DMS114 treated with DMSO at 0.1 percent for 48 hours (cell line): ENCODE measurements at regions not wholly inside any gene's neighbourhood (a gene's known extent, or its start where the extent isn't known, plus 50 kb on each side); places are given as distances from the start of the nearest gene placed in this dataset.

Experiments used
- DNase-seq: peaks from one replicate; lab custom pipeline; 2025; ENCODE audit not compliant: unreplicated experiment; lab: John Stamatoyannopoulos, UW

DNA sequence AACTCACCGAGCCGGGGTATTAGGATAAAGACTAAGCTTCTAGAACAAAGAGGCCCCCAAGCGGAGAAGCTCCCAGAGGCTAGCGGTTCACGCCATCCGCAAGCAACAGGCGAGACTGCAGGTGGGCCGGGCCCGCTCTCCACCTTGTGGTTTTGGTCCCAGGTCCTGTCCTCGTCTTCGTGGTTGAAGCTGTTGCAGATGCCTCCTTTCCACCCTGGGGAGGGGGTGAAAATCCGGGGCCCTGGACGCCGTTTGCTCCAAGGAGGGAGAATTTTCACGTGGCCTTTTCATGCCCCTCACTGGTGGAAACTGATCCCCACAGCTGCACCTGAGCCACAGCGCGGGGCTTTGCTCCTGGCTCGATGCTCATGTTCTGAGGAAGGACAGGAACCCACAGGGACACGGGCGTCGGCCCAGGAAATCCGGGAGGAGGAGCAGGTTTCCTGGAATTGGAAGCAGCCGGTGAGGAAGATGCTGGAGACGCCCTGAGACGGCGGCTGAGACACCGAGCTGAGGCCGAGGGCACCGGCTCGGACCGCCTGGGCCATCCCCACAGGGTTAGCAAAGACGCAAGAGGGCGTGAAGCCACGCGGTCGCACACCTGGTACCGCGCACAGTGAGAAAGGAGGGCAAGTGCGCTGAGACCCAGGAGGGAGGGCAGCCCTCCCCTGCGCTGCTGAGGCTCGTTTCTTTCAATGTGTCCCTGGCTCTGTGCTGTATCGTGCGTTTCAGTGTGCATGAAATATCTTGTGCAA, 54.7 kb upstream of the SALL3 start:
- DNase-seq: no peak

GRCh38 chr18:78925557-78926242, 53.9 kb upstream of the SALL3 start:
- DNase-seq: no peak

GRCh38 chr18:78926243-78926615, 53.4 kb upstream of the SALL3 start:
- DNase-seq: no peak

DNA sequence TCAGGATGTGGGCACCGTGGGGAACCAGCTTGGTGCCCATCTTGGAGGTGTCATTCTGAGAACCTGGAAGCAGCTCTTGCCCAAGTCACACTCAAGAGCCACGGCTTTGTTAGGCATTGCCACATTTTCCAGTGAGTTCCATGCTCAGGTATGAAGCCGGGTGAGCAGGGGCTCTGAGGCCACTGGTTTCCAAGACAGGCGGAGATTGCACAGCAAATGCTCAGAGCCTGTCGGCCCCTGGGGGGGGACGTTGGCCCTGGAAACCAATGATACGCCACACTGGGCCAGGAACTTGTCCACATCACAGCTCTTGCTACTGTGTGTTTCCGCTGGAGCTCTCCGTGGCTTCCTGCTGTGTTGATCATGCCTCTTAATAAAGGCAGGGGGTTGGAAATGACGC, 52.5 kb upstream of the SALL3 start:
- DNase-seq: no peak

DNA sequence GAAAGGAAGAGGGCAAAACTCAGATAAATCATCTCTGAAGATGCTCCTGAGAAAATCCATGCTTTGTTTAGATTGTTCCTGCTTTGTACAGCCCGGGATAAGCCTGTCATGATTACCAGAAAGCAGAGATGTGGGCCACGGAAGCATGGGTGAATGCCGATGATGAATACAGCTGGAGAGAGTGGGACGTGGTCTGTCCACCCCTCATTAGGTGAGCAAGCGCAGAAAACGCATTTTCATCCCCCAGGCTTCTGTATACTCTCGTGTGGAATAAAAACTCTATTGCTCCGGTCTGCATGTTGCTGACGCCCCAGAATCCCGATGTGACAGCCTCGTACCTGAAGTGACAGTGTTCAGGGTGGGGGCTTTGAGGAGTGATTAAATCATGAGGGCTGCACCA, 52.0 kb upstream of the SALL3 start:
- no peak for DNase-seq

- DNase-seq: no peak
Measured at GRCh38 chr18:78928076-78928475, 51.5 kb upstream of the SALL3 start.

DNA sequence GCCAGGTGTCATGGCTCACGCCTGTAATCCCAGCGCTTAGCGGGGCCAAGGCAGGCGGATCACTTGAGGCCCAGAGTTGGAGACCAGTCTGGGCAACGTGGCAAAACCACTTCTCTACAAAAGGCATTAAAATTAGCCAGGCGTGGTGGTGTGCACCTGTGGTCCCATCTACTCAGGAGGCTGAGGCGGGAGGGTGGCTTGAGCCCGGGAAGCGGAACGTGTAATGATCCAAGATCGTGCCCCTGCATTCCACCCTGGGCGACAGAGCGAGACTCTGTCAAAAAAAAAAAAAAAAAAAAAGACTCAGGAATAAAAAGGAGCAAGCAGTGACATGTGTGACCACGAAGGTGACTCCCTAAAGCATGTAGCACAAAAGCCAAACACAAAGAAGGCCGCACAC, 50.1 kb upstream of the SALL3 start:
- DNase-seq: no peak
